Endothelial cell of umbilical vein (primary cell): ENCODE measurements at regions not wholly inside any gene's neighbourhood (a gene's known extent, or its start where the extent isn't known, plus 50 kb on each side); places are given as distances from the start of the nearest gene placed in this dataset.

Experiments
- CTCF ChIP-seq, 2 donors: IDR thresholded peaks; 1 replicate in 1 of 2; 2 replicates in 1 of 2; pipeline ENCODE4 v1.5.1; 2011; ENCODE audit warnings: low read length in 2 of 2, mild to moderate bottlenecking in 2 of 2, moderate library complexity in 2 of 2, control low read depth in 1 of 2, inconsistent platforms in 1 of 2, low read depth in 1 of 2; ENCODE audit not compliant: insufficient read depth in 1 of 2; ENCODE audit errors: extremely low read depth in 1 of 2
- EZH2 ChIP-seq: IDR thresholded peaks from 2 replicates; pipeline ENCODE4 v1.6.1; 2012; ENCODE audit warnings: borderline replicate concordance, low read depth, mild to moderate bottlenecking, moderate library complexity, low read length, inconsistent platforms; ENCODE audit not compliant: severe bottlenecking
- FOS ChIP-seq: IDR thresholded peaks from 2 replicates; pipeline ENCODE4 v1.6.1; 2011; ENCODE audit warnings: mild to moderate bottlenecking, low read length, moderate library complexity, borderline replicate concordance; ENCODE audit not compliant: insufficient read depth
- GATA2 ChIP-seq: IDR thresholded peaks from 2 replicates; pipeline ENCODE4 v1.7.0; 2011; ENCODE audit warnings: low read depth, mild to moderate bottlenecking, moderate library complexity, mixed read lengths, low read length; ENCODE audit not compliant: insufficient read length, insufficient read depth
- POLR2A ChIP-seq: IDR thresholded peaks from 2 replicates; pipeline ENCODE4 v1.6.1; 2012; ENCODE audit warnings: low read depth, mild to moderate bottlenecking, control low read depth, low read length
- POLR2AphosphoS5 ChIP-seq: IDR thresholded peaks from 2 replicates; pipeline ENCODE4 v1.6.1; 2012; ENCODE audit warnings: low read depth, mild to moderate bottlenecking, control low read depth, low read length, moderate library complexity; ENCODE audit not compliant: insufficient read depth
- TF ChIP-seq, protein P1 (sequence below): IDR thresholded peaks from 2 replicates; pipeline ENCODE4 v1.6.1; 2011; ENCODE audit not compliant: insufficient read depth, insufficient read length

DNA sequence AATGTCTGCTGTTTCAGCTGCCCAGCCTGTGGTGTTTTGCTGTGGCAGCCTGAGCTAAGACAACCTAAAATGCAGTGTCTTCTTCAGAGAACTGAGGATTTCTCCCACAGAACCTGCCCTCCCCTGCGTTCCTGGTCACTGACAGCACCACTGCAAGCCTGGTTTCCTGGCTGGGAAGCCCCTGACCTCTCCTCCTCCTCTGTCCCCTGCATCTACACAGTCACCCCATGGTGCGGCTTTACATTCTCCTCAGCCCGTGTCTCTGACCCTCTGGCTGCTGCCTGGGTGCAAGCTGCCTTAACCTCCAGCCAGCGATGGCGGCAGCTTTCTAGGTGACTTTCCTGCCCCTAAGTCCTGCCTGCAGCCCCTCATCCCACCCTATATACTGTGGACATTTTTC lies 337.3 kb upstream of the ZNF32 start:
- TF ChIP-seq FOS (no peak), CTCF (IDR thresholded peaks at IDR 0.05; ENCODE audit: extremely low read depth in 1 of 2, insufficient read depth in 1 of 2, low read depth in 1 of 2, low read length in 2 of 2) (no peak), POLR2A (no peak), POLR2AphosphoS5 (no peak), EZH2 (no peak), GATA2 (no peak)
- TF ChIP-seq, protein P1, sequence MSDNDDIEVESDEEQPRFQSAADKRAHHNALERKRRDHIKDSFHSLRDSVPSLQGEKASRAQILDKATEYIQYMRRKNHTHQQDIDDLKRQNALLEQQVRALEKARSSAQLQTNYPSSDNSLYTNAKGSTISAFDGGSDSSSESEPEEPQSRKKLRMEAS: no peak
